ENCODE measurements at regions not wholly inside any gene's neighbourhood (a gene's known extent, or its start where the extent isn't known, plus 50 kb on each side); places are given as distances from the start of the nearest gene placed in this dataset.
A peak's percentile ranks its signal among the peaks of the same experiment; 100 is the strongest.

- no peak overlapping the region for H3K4me3 Mint-ChIP-seq
- H3K27ac Mint-ChIP-seq = no peak overlapping the region
- peaks cover 18% of the 10 kb centered on the region for H3K9me3 Mint-ChIP-seq
- H3K4me1 Mint-ChIP-seq = no peaks in the 10 kb centered on the region
- no peaks in the 10 kb centered on the region for H3K36me3 Mint-ChIP-seq
- peak in 1 of 2 experiments; percentile 28 for DNase-seq (ENCODE audit: low spot score in 2 of 2, unreplicated experiment in 2 of 2)
- H3K27me3 Mint-ChIP-seq (ENCODE audit: low read depth) = peaks cover 44% of the 10 kb centered on the region
- TF ChIP-seq, protein P1, sequence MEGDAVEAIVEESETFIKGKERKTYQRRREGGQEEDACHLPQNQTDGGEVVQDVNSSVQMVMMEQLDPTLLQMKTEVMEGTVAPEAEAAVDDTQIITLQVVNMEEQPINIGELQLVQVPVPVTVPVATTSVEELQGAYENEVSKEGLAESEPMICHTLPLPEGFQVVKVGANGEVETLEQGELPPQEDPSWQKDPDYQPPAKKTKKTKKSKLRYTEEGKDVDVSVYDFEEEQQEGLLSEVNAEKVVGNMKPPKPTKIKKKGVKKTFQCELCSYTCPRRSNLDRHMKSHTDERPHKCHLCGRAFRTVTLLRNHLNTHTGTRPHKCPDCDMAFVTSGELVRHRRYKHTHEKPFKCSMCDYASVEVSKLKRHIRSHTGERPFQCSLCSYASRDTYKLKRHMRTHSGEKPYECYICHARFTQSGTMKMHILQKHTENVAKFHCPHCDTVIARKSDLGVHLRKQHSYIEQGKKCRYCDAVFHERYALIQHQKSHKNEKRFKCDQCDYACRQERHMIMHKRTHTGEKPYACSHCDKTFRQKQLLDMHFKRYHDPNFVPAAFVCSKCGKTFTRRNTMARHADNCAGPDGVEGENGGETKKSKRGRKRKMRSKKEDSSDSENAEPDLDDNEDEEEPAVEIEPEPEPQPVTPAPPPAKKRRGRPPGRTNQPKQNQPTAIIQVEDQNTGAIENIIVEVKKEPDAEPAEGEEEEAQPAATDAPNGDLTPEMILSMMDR (IDR thresholded peaks at IDR 0.05; ENCODE audit: unreplicated experiment) = no peak
Observed at GRCh38 chr11:116656011-116656410, 116.8 kb downstream of the BUD13 start.

GRCh38 chr11:116654526-116654925 is 118.3 kb downstream of the BUD13 start:
- Mint-ChIP-seq H3K4me1 (no peaks in the 10 kb centered on the region), H3K4me3 (no peak overlapping the region), H3K27me3 (ENCODE audit: low read depth) (peaks cover 46% of the 10 kb centered on the region), H3K27ac (no peak overlapping the region), H3K9me3 (peaks cover 18% of the 10 kb centered on the region), H3K36me3 (no peaks in the 10 kb centered on the region)
- no peak for DNase-seq (ENCODE audit: low spot score in 2 of 2, unreplicated experiment in 2 of 2)
- TF ChIP-seq, protein P1 (IDR thresholded peaks at IDR 0.05; ENCODE audit: unreplicated experiment) = no peak

GRCh38 chr11:116653206-116653605 is 119.6 kb downstream of the BUD13 start:
- H3K27me3 Mint-ChIP-seq (ENCODE audit: low read depth) = peaks cover 52% of the 10 kb centered on the region
- no peak for DNase-seq (ENCODE audit: low spot score in 2 of 2, unreplicated experiment in 2 of 2)
- H3K27ac Mint-ChIP-seq = no peak overlapping the region
- TF ChIP-seq, protein P1 (IDR thresholded peaks at IDR 0.05; ENCODE audit: unreplicated experiment) = no peak
- no peaks in the 10 kb centered on the region for H3K4me1 Mint-ChIP-seq
- H3K9me3 Mint-ChIP-seq = peaks cover 18% of the 10 kb centered on the region
- H3K4me3 Mint-ChIP-seq = no peak overlapping the region
- no peaks in the 10 kb centered on the region for H3K36me3 Mint-ChIP-seq

DNA sequence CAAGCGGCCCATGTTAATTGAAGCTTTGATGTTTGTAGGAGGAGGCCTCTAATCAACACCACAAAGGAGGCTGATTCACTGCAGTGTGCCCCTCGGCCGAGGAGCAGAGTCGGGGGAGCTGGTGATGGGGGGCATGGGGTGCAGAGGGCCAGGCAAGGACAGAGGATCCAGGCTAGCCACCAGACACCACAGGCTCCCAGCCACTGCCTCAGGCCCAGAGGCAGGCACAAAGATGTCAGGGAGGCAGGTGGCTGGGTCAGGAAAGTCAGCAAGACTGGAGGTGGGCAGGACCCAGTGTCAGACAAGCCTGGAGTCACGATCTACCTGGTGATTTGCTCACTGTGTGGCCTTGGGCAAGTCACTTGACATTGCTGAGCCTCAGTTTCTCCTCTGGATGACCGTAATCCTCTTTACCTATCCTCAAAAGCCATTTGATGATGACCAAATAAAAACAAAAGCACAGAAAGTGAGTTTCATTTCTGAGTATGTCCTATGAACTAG is 121.0 kb downstream of the BUD13 start:
- TF ChIP-seq, protein P1 (IDR thresholded peaks at IDR 0.05; ENCODE audit: unreplicated experiment) = no peak
- no peak overlapping the region for H3K27ac Mint-ChIP-seq
- no peaks in the 10 kb centered on the region for H3K36me3 Mint-ChIP-seq
- no peaks in the 10 kb centered on the region for H3K4me1 Mint-ChIP-seq
- peaks cover 18% of the 10 kb centered on the region for H3K9me3 Mint-ChIP-seq
- no peak overlapping the region for H3K4me3 Mint-ChIP-seq
- H3K27me3 Mint-ChIP-seq (ENCODE audit: low read depth) = peaks cover 56% of the 10 kb centered on the region
- DNase-seq (ENCODE audit: low spot score in 2 of 2, unreplicated experiment in 2 of 2) = peak in 1 of 2 experiments; percentile 22

GRCh38 chr11:116651098-116651736 is 121.6 kb downstream of the BUD13 start:
- Mint-ChIP-seq H3K4me1 (no peaks in the 10 kb centered on the region), H3K36me3 (no peaks in the 10 kb centered on the region), H3K27ac (no peak overlapping the region), H3K27me3 (ENCODE audit: low read depth) (peaks cover 55% of the 10 kb centered on the region), H3K4me3 (no peak overlapping the region), H3K9me3 (peaks cover 18% of the 10 kb centered on the region)
- DNase-seq (ENCODE audit: low spot score in 2 of 2, unreplicated experiment in 2 of 2) = peak in 1 of 2 experiments; percentile 13
- TF ChIP-seq, protein P1 (IDR thresholded peaks at IDR 0.05; ENCODE audit: unreplicated experiment) = no peak

All from mesothelial cell of epicardium (in vitro differentiated cells).